GM03348 (cell line): ENCODE measurements at regions not wholly inside any gene's neighbourhood (a gene's known extent, or its start where the extent isn't known, plus 50 kb on each side); places are given as distances from the start of the nearest gene placed in this dataset.

ENCODE experiments used
- DNase-seq: peaks from one replicate; pipeline ENCODE4 v3.0.0; 2012; ENCODE audit warnings: low spot score

DNA sequence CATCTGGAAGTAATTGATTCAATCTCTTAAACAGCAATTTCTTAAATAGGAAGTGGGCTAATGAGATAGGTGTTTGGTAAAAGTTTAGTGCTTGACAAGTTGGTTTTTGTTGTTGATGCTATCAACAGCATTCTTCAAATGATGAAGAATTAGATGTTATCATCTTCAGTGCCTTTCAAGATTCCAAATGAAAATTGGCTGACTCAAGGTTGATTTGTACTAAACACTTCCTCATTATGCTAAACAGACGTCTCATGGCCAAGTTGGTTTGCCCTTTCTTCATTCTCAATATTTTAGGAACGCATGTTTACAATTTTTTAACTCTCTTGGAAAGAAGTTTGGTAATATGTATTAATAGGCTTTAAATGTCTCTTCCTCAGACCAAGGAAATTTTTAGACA is 86.0 kb downstream of the MID1IP1 start:
- DNase-seq = no peak

DNA sequence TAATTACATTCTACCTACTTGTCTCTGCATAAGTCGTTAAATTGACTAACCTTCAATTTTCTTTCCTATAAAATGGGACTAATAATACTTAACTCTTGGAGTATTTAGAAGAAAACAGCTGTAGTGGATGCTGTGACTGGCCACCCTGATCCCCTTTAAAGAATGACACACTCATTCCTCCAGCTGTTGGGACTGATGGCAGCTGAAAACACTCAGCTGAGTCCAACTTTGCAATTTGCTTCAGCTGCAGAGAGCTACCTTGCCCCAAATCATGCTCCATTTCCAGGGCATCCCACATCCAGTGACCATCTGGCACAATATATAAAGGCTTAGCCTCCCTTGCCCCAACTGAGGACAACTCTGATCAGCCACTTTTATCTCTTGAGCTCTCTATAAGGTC is 89.1 kb downstream of the MID1IP1 start:
- no peak for DNase-seq

DNA sequence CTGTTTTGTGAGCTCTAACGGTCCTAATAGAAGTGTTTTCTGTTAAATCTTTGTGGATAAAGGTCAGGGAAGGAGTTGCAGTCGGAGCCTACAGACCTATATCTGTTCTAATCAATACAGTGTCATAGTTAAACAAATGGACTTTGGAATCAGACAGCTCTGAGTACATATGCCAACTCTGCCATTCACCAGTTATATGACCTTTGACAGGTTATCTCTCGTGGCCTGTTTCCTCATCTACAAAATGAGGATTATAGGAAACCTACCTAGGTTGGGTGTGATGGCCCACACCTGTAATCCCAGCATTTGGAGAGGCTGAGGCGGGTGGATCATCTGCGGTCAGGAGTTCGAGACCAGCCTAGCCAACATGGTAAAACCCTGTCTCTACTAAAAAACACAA is 89.7 kb downstream of the MID1IP1 start:
- no peak for DNase-seq

DNA sequence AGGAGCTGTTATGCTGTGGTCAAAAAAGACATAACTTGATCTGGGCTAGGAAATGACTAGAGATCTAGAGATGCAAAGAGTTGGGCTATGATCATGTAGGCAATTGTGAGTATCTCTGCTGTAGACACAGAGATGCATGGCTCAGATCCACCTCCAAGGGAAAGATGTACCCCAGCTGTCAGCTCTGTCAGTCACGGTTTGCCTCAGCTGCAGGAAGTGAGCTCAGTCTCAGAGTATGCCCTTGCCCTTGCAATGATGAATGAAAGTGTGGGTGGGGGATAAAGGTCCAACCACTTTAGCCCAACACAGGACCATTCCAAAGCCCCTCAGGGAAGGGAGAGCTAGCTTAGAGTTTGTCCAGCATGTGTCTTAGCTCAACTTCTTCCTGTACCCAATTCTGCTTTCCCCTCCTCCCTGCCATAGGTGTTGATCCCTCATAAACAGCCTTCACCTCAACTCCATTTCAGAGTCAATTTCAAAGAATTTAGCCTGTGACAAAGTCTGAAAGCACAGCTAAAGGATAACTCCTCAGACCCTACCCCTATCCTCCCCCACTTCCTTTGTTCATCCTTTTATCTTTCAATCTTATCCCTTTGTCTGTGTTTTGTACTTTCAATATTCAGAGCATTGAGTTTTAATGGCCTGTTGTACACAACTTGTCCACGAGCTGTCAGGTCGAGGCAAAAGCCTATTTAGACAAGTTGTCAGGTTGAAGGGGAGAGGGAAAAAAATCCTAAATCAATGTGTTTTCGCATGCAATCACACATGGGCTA is 90.6 kb downstream of the MID1IP1 start:
- no peak for DNase-seq

DNA sequence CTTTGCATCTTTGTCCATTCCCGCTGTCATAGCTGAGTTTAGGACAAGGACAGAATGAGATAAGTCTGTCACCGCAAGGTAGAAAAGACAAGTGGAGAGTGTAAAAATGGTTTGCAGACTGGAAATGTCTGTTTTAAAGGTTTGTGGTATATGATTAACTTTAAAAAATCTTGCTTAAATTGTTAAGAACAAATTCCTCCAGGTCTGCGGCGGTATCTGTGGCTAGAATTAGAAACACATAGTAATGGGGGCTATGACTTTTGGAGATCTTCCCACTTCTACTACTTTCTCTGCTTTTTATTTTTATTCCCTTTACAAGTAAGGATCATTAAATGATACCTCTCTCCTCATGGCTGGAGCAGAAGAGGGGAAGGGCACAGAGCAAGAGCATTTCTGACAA is 92.2 kb downstream of the MID1IP1 start:
- no peak for DNase-seq

DNA sequence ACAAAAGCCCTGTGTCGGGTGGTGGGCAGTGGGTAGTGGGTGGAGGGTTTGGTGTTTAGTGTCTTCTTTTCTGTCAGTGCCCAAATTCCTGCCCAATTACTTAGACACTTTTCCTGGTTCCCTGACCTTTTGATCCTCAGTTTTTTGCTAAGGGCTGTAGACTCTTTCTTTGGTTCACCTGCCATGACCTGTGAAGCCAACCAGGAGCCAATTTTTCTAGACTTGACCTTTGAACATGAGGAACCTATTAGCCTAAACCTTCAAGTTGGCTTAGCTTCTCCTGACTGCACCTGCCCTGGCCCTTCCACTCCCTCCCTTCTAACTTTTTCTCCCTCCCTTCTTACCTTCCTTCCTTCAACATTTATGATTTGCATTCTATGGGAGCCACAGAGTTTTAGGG is 94.5 kb downstream of the MID1IP1 start:
- no peak for DNase-seq

DNA sequence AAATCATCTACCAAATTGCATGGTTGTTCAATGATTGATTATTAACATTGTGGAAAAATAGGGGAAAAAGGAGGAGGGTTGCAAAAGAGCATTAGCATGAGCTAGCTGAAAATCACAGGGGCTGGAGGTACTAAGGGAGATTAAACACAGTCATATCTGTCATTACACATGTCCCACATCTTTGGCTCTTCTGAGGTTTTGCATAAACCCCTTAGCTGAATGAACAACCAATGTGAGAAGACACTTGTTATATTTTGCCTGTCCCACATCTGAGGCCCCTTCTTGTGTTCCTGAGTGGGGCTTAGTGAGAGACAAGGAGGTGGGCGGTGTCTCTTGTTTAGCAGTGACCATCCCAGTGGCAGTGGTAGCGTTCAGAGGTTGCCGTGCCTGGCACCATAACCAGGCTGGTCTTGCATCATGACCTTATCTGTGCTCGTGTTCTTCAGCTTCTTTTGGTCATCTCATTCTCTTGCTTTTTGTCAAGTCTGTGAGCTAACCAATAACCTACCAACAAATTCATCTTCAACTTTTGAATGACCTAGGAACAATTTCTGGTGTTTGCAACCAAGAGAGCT is 95.6 kb downstream of the MID1IP1 start:
- no peak for DNase-seq

DNA sequence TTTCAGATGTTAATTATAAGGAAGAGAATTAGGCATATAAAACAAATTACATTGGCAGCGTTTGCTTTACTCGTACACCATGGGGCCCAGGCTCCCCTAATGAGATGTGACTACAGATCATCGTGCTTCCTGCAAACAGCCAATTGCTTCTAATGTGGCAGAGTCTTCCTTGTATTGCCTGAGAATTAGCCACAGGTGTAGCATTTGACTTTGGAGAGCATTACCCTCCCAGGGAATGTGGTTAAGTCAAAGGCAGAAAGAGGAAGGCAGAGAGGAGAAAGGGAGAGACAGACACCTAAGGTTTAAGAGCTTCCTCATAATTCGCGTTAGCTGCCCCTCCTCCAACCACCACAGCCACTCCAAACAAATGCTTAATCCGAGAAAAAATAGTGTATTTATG is 97.0 kb downstream of the MID1IP1 start:
- no peak for DNase-seq

DNA sequence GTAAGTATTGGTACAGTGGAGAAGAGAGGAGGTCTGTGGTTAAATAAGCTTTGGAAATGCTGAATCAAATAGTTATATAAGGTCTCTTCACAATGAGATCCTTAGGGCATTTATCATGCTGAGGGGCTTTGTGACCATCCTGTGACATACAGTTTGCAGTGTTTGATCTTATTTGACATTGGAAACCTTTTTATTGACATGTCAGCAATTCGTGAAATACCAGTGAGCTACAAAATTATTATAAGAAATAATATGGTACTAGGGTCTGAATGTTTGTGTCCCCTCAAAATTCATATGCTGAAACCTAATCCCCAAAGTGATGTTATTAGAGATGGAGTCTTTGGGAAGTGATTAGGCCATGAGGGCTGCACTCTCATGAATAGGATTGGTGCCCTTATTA is 98.4 kb downstream of the MID1IP1 start:
- no peak for DNase-seq

DNA sequence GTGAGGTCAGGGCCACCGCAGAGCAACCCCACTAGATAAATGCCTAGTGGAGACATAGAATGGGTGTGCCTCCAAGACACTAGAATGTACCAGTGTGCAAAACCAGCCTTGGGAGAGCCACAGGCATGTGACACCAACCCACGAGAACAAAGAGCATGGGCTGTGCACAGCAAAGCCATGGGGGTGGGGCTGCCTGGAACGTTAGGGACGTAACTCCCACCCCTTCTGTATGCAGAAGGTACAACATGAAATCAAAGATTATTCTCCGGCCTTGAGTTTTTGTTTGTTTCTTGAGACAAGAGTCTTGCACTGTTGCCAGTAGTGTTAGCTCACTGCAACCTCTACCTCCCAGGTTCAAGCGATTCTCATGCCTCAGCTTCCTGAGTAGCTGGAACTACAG is 99.5 kb downstream of the MID1IP1 start:
- DNase-seq = no peak

DNA sequence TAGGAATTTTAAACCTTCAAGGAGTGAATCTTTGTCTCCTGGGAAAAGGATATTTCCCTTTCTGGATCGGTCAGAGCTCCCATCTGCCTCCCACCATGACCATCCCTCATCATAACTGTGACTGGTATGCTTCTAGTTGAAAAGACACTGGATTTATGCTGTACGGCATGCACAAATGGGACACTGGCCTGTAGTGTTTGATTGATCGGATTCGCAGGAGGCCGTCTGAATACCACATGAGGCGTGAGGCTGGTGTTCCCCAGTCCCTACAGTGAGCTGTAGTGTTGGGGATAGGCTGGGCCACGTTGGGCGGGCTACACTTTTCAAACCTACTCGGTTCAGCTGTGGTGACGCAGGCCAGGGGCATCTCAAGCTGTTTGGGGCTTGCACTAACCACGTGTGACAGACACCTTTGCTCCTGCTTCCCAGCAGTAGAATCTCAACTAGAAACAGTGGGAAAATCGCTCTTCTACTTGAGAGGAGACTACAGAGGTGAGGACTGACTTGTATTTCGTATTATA is 101.8 kb downstream of the MID1IP1 start:
- no peak for DNase-seq

DNA sequence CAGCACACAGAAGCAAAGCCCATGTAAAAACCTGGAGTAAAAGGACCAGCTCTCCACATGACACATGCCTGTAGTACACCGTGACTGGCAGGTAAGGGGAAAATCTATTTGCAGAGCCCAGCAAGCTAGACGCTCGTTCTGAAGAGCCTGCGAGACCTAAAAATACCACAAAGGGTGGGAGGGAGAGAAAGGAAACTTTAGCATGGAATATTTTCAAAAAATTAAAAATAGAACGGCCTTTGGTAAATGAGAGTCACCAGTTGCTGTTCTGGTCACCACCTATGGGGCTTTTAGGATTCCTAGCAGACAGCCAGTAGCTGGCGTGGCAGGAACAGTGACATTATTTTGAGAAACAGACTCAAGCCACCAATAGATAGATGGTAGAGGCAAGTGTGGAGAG is 115.5 kb downstream of the MID1IP1 start:
- no peak for DNase-seq

DNA sequence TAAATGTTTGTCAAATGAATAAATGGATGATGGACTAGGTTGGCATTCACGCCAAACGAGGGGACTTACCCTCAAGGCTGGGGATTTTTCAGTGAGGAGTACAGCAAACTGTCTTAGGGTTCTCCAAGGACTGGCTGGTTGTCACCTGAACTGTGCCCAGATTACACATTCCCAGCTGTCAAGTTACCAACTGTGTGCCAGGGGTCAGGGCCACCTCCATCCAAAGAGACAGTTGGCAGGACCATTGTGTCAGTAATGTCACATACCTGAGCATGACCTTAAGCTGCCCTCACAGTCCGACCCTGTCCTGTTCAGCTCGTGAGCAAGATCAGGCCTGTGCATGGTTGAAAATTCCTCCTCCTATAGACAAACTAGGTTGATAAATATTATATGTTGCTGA is 116.7 kb downstream of the MID1IP1 start:
- DNase-seq = no peak

DNA sequence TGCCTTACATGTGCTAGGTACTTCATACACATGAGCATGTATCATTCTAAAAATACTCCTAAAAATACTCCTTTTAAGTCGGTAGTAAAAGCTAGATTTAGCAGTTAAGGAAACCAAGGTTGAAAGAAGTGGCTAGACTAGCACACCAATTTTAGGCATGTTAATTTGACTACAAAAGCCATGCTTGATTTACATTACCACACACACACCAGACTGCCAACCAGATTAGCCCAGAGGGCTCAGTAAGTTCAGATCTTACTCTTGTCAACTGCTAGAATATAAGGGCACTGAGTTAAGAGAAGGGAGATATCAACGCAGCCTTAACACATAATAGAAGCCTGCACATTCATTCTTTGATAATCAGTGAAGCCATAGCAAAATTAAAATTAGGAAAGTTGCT is 117.9 kb downstream of the MID1IP1 start:
- DNase-seq = no peak

DNA sequence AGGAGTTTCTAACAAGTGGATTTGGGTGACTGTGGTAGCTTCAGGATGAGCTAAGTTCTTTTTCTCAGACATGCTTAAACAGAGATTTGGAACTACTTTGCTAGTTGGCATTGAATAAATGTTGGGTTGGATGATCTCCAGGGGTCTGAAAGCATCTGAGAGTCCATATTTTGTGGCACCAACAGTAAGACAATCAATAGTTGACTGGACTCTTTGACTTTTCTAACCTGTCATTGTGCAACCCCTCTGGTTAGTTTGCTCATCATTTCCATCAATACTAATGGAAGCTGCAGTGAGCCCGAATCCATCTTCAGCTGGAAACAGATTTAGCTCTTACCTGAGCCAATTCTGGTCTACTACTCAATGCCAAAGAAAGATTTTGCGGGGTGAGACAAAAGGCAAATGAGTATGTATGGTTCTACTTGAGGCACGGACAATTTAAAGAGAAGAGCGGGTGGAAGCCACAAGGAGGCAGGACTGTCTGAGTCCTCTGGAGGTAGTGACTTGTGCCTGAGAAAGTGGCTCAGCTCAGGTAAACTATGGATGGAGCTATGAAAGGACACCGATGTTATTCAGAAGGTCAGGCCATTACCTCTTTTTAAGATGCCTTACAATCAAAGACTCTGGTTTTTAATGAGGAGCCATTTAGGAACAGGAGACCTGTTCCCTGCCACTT is 118.7 kb downstream of the MID1IP1 start:
- DNase-seq = no peak

DNA sequence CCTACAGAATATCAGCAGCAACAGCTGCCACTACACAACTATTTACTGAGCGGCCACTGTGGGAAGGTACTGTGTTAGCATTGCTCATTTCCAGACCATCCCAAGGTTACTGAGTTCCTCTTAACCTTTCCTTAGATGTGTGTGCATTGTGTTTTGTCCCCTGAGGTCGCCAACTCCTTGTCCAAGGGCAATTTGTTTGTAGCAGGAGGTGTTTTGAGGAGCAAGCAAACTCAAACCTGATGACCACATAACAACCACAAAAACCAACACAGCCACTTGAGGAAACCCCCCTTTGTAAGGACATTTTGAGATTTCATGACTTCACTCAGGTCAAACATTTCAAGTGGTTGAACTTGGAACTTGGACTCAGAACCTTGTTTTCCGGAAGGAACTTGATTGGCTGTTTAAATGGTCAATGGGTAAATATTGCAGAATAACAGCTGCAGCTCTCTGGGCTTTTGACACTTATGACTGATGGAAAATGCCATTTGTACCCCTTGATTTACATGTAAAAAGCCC is 122.3 kb downstream of the MID1IP1 start:
- DNase-seq = no peak

DNA sequence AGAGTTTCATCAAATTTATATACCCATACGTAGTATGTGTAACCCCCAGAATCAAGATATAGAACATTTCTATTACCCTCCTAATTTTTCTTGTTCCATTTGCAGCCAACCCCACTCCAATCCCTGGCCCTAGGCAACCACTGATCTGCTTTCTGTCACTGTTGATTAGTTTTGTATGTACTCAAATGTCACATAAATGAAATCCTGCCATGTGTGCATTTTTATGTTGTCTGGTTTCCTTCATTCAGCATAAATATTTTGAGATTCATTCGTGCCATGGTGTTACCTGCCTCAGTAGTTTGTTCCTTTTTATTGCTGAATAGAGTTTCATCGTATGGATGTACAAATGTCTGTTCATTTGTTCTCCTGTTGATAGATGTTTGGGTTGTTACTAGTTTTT is 126.3 kb downstream of the MID1IP1 start:
- DNase-seq = no peak

DNA sequence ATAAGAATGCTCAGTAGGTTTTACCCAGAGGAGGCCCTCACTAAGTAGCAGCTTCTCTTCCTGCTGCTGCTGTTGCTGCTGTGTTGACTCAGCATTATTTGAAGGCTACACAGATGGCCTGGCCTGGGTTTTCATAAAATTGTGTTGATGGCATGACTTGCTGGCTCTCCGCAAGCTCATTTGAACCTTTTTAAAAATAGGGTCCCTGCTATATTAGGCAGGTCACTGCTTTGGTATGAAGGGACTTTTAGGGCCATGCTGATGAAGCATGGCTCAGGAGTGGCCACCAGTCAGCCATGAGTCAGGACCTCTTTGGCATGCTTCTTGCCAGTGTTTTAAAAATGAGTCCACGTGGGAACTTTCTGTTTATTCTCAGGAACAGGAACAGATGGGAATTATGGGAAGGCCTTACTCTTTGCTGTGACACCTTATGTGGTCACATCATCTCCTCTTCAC is 128.7 kb downstream of the MID1IP1 start:
- peak; percentile 51 for DNase-seq

DNA sequence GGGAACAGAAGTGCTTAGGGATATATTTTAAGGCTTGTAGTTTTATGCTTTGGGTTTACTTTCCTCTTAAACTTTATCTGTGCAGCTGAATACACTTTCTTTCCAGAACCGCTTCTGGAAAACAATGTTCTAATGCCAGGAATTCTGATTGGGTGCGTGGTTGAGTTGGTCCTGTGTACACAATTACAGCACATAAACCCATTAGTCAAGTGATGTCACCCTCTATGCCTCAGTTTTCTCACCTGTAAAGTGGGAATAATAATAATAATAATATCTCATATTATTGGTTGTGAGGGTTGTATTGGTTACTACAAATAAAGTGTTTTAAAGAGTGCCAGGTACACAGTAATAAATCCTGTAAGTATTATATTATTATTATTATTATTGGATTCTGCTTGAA is 129.2 kb downstream of the MID1IP1 start:
- DNase-seq = no peak

DNA sequence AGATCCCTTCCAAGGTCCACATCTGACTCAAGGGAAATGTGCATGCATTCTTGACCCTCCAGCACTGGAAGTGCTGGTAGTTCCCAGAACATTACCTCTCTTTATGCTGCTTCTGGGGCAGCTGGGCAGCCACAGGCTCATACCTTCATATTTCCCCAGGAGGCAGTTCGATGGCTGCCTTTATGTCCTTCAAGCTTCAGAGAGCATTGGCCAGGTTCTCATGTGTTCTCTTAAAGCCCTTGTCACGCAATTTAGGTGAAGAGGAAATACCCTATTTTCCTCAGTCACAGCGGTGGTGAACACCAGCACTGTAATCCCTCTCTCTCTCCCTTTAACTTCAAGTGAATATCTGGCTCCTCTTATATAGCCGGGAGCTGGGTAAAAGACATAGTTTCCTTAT is 134.3 kb downstream of the MID1IP1 start:
- no peak for DNase-seq

DNA sequence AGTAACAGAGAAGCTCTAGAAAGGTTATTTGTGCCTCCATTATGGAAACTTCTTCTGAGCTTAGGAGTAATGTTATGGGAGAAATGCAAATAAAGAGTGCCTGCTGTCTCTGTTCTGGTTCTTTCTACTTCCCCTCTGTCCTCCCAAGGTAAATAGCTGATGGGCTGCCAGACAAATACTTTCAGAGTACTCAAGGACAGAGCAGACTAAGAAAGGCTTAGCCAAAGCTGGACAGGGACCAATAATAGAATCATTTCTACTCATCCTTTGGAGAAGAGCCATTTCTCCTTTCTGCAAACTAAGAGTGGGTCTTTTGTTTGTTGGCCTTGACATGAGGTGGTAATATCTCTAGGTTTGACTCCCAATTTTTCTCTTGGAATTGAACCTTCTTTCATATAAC is 136.1 kb downstream of the MID1IP1 start:
- no peak for DNase-seq

DNA sequence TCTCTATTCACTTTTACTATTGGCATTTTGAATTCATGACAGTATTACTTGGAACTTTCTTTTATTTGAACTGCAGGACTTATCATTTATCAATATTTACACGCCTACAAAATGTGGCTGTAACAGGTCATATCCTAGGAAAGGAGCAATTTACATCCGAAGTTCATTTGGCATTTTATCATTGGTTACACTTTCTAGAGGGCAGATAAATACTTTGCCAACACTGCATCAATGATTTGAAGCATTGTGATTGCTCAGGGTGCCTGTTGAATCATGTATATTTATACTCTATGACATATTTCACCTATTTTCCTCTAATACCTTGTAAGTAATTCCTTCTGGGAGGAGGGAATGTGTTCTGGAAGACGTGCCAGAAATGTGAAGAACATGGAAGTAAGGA is 136.7 kb downstream of the MID1IP1 start:
- DNase-seq = no peak

DNA sequence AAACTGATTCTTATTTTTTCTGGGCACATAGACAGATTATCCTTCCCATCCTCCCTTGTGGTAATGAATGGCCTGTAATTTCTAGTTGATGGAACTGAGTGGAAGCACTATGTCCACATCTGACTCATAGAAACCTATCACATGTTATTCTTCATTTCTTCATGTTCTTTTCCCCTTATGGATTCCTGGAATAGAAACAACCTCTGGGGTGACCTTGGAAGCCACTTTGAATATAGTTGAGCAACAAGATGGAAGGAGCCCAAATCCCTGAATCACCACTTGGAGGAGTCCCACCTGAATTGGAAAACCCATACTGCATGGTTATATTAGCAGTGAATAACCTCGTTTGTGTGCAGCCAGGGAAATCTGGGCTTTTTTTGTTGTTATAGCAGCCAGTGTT is 137.8 kb downstream of the MID1IP1 start:
- DNase-seq = peak; percentile 20
